Dermis microvascular lymphatic vessel endothelial cell (primary cell): ENCODE measurements at regions not wholly inside any gene's neighbourhood (a gene's known extent, or its start where the extent isn't known, plus 50 kb on each side); places are given as distances from the start of the nearest gene placed in this dataset.

ENCODE experiments used
- DNase-seq, 2 donors: peaks; one replicate each; pipeline versions ENCODE4 v3.0.0 to v3.0.0-alpha.2; 2010; ENCODE audit warnings: low read depth in 2 of 2

DNA sequence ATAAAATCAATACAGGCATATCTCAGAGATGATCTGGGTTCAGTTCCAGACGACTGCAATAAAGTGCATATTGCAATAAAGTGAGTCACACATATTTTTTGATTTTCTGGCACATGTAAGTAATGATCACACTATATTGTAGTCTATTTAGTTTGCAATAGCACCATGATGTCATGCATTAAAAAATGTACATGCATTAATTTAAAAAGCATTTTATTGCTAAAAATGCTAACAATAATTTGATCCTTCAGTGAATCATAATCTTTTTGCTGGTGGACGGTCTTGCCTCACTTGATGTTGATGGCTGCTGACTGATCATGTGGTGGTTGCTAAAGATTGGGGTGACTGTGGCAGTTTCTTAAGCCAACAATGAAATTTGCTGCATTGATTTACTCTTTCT, 511.1 kb downstream of the OTOL1 start:
- DNase-seq = no peak

DNA sequence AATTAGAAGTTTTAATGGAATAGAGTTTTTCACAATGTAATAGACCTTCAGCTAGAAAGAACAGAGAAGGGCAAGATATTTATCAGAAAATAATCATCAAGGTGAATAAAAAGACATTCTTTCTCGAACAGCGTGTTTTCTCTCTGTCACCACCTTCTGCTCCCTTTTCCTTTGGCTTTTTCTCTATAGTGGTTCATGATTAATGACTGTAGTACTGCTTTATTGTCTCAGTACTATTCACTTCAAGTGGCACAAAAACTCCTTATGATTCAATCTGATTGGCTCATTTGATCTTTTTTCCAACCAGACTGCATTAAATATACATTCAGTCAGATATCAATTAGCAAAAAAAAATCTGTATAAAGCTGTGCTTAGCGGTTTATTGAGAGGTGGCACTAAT, 516.0 kb downstream of the OTOL1 start:
- DNase-seq = no peak

DNA sequence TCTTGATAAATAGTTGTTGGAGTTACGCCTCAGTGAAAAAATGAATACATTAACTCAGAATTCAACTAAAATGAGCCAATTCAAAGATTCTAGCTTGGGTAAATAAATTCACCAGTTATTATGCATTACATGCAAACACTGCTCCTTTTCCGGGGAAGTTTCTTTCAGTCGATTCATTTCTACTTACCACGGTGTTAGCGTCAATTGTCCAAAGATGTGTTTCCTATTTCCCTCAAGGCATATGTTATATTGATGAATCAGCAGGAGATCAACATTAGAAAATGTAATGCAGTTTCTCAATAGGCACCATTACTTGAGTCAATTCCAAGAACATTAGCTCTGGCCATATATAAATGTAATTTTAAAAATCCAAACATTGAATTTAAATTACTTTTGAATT, 517.7 kb downstream of the OTOL1 start:
- no peak for DNase-seq

DNA sequence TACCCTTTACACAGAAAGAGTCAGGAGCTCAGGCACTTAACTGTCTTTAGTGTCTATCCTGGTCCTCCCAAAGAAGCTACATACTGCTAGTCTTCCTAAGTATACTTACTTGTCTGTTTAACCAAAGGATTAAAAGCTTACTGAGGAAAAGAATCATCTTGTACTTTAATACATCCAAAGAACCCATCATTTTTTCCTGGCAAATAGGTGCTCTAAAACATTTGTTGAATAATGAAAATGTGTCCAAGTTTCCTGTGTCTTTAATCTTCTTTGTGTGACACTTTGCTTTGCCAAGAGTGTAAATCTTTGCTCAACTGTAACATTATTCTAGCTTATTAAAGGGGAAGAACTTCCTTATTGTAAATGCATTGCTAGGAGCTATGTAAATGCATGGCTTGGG, 519.2 kb downstream of the OTOL1 start:
- no peak for DNase-seq

DNA sequence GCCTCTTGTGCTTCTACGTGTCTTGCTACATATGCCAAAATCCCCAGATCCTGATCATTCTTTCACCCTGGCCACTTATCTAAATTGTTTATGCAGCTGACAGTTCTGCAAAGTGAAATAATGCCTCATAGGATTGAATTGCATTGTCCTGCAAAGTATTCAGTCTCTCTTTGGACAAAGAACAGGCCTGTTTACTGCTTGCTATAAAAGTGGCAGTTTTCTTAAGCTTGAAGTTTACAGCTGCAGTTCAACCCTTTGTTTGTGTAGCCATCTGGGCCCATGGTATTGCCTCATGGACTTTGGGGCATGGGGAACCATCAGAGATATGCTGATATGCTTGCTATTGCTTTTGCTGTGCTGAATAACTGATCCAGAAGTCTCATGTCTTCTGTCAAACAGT, 523.2 kb downstream of the OTOL1 start:
- no peak for DNase-seq

DNA sequence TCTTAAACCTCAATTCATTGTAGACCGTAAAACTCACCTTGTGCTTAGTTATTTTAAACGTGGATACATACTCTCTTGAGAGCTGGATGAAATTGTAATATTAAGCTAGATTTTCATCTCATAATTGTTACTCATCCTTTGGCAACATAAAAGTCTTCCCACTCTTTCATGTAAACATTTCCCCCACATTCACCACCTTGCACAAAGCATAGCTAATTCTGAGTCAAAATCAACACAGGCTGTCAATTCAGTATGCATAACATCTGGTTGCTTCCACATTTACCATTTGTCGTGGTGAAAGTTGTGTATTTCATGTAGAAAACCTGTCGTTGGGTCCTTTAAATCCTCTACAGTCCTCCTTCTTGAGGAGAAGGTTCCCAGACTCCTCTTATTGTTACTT, 524.6 kb downstream of the OTOL1 start:
- DNase-seq = no peak

DNA sequence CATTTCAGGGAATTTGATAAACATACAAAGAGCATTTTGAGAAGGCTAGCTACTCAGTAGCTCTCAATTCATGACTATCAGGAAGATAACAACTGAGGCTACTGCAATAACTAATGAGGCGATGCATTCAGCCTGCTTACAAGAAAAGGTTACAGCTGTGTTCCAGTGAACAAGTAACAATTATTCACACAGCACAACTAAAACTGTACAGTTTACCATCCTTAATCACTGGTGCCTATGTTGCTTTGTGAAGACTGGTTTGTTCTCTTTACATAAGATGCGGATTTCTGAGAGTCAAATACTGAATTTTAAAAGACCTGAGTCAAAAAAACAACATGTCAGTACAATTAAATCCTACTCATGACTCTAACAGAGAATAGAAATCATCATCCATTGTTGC, 526.3 kb downstream of the OTOL1 start:
- DNase-seq = no peak

DNA sequence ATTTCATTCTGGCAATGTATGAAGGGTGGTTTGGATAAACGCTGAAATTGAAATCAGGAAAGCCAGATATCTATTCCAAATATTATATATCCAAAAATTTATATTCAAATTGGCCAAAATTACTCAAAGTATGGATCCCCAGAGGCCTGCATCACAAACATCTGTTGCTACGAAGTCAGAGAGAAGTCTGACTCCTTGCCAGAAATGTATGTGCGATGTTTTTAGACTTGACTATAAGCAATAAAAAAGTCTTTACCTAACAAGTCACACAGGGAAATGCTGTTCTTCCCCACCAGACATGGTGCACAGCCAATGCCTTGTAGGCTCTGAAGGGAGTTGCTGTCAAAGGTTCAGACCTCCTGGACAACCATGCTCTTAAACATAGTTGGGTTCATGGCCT, 533.1 kb downstream of the OTOL1 start:
- DNase-seq = no peak

DNA sequence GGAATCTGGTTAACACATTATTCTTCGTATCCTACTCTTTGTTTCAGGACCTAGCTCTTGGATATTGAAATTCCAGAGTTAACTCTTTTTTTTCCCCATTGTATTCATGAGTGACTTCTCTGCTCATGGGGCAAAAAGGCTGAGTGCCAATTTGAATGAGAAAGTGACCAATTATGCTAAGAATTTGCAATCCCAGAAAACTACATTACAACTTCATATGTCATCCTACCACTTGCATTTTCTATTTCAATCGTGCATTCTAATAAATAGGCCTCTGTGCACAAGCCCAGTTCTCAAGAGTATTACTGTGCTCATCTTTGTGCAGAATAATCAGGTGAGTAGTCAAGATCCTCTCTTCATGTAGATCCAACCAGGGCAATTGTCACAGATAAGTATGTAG, 537.8 kb downstream of the OTOL1 start:
- no peak for DNase-seq

DNA sequence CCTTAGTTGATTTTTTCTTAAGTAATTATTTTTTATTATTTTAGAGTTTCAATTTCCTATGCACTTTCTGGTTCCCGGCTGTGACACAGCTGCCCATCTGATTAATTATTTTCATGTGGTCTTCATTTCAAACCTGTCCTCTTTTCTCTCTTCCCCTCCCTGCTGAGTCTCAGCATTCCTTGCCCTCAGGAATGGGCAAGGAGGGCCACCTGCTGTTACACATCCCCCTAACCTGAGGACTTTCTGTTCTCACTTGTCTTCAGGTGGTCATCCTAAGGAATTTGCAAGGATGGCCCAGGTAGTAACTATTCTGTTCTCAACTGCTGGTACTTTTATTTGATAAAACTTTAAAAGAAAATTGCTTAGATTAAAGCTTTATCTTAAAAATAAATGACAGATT, 545.0 kb downstream of the OTOL1 start:
- no peak for DNase-seq

DNA sequence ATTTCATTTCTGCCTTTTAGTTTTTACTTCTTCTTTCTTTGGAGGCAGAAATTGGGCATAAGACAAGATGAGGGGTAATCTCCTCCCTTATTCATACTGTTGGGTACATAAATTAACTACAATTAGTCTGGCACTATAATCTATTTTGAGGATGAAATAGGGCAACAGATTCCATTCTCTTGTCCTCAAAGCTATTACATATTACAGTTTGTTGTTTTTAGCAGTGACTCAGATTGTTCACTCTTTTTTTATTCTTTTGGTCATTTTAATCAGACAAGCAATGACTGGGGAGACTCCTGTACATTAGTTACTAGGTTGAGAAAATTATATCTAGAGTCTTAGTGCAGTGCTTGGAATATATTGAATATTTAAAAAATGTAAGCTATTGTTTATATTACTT, 556.0 kb downstream of the OTOL1 start:
- no peak for DNase-seq

DNA sequence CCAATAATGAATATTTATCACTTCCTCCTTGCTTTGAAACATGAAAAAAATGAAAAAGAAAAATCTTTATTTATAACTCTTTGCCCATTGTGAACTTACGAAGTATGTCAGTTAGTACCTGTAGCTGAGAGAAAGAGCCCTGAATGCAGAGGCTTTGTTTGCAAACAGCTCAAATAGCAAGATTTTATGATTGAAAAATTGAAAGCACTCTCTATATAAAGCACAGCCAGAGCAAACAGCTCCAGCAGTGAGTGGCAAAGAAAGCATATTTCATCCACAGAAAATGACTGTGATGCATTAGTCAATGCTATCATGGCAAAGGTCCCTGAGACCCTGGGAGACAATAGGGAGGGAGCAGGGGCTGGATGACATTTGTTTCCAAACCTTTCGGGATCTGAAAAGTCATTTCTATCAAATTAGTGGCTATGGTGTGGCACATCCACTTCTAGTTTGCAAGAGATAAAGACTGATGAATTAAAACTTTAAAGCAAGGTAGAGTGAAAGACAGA, 576.1 kb downstream of the OTOL1 start:
- no peak for DNase-seq

DNA sequence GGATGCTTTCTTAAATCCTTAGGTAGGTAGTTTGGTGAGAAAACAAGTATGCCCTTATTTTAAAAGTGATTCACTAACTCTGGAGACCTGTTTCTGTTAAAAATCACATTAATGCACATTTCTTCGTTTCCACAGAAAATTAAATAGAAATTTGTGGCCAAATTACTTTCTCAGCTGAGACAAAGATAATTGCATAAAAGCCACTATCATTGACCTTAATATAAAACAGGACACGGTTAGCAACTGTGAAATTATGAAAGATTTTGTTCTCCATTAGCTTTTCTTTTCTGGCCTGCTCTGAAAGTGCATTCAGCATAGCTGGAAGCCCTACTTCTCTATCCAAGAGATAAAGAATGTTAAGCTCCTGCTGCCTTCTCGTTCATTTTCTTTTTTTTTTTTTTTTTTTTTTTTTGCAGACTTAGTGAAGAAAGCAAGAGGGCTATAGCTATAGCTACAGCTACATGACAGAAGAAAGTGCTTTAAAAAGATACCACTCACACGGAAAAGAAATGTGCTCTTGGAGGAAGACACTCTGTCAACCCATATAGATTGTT, 576.9 kb downstream of the OTOL1 start:
- no peak for DNase-seq

DNA sequence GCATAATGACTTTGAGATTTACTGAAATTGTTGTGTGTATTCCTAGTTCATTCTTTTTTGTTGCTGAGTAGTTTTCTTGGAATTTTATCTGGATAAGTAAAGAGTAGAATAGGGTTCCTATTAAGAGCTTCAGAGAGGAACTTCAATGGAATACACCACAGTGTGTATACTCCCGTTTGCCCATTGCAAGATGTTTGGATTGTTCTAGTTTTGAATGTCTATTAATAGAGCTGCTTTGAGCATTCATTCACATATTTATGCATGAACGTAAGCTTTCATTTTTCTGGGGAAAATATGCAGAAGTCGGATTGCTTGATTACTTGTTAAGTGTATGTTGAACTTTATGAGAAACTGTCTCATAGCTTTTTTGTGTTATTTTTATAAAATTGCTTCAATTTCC, 580.5 kb downstream of the OTOL1 start:
- DNase-seq = no peak

DNA sequence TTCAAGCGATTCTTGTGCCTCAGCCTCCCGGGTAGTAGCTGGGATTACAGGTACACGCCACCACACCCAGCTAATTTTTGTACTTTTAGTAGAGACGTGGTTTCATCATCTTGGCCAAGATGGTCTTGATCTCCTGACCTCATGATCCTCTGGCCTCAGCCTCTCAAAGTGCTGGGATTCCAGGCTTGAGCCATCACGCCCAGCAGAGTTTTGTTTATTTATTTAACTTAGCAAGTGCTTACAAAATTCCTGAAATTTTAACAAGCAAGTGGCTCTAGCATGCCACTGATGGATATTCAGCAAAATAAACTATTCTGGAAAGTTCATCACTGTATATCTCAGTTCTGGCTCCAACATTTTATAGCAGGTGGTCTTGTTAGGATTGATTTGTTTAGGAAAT, 585.9 kb downstream of the OTOL1 start:
- DNase-seq = no peak

DNA sequence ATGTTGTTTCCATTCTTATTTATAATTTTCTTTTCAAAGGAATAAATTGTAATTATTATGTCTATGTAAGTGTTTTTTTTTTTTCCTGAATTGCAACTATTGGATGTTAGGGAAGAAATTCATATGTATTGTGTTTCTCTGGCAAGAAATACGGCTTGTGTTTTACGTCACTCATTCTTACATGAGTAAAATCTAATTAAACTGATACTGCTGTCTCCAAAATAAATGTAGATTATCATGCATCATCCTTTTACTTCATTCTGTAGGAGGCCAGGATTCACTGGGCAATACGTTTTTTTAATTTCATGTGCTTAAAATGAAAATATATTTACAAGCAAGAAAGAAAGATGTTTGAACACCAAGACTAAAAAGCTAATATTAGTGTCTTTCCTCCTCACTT, 590.8 kb downstream of the OTOL1 start:
- DNase-seq = no peak

DNA sequence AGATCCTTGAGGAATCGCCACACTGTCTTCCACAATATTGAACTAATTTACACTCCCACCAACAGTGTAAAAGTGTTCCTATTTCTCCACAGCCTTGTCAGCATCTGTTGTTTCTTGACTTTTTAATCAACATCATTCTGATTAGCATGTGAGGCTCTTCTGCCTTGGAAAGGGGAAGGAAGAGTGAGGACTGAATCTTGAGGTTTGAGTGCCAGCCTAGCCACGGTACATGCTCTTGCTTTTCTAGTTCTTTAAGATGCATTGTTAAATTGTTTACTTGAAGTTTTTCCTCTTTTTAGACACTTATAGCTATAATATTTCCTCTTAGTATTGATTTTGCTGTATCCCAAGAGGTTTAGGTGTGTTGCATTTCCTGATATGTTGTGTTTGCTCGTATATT, 596.1 kb downstream of the OTOL1 start:
- no peak for DNase-seq

DNA sequence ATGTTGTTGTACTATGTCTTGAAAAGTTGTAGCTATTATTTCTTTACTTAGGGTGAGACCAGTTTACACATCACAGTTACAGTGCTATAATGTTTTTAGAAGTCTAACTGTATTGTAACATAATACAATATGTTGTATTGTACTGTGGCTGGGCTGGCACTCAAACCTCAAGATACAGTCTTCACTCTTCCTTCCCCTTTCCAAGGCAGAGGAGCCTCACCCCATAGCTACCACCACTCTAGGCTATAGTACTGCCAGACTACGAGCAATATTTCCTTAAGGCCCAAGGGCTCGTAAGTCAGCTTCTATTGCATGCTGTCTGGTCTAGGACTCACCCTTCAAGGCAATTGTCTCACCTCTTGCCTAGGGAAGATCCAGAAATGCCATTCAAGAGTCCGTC, 597.7 kb downstream of the OTOL1 start:
- no peak for DNase-seq

DNA sequence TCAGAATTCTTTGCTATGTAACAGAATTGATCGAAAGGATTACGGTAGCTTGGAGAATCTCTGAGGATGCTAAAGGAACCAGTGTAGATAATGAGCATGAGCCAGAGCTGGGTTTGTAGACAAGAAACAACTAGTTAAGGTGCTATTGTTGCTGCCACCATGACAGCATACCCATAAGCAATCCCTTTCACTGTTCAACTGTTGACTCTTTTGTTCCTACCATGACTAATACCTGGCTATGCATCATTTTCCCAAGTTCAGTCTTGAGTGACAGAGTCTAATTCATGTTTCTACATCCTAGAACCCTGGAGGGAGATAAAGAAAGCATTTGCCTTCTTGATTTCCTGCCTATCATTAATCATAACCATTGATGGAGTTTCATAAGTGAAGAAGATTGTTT, 600.3 kb downstream of the OTOL1 start:
- no peak for DNase-seq

DNA sequence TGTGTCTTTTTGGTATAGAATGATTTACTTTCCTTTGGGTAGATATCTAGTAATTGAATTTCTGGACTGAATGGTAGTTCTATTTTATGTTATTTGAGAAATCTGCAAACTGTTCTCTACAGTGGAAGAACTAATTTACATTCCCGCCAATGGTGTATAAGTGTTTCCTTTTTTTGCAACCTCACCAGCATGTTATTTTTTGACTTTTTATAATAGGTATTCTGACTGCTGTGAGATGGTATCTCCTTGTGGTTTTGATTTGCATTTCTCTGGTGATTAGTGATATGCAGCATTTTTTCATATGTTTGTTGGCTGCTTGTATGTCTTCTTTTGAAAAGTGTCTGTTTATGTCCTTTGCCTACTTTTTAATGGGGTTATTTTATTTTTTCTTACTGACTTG, 607.2 kb downstream of the OTOL1 start:
- DNase-seq = no peak

DNA sequence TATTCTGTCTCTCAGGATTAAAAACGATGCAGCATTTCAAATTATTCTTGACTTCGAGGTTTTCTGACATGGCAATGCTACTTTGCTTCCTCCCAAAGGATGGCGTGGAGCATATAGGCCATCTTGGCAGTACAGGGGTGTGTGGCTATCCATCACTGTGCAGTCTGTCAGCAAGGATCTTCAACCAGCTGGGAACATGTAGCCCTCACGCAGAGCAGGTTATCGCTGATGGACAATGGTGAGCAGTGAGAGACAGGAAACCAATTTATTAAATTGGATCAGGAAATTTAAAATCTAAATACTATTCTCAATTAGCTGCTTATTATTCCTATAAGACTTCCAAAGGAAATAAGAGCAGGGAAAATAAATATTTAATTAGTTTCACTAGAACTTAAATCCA, 615.3 kb downstream of the OTOL1 start:
- no peak for DNase-seq

DNA sequence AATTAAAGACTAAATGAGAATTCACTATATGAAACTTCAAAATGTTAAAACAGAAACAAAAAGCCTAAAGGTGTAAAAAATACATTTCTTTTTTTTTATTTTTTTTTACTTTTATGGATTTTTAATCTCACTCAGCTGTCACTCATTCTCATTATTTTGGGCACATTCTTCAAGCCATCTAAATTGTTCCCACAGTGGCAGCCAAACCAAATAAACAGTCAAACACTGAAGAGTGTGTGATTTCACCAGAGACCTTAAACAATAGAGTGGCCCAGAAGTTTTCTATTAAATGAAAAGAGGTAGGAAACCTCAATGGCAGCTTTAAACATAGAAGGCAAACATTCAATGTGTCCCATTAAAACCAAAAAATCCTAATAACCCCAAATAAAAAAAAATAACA, 616.1 kb downstream of the OTOL1 start:
- no peak for DNase-seq

DNA sequence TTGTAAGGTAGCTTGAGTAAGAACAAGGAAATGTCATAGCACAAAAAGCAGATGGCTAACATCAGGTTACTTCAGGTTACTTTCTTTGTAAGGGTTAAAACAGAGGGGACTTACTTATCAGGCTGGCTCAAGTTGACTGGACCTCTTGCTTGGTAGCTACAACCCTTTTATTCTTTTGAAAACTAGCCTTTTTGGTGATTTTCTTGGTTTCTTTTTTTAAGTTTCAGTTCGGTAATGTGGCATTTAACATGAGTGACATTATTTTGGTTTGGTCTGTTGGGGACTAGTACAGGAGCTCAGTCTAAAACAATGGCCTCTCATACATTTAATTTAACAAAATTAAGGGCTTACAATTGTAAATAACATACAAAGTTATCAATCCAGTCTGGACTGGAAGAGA, 621.4 kb downstream of the OTOL1 start:
- DNase-seq = no peak

DNA sequence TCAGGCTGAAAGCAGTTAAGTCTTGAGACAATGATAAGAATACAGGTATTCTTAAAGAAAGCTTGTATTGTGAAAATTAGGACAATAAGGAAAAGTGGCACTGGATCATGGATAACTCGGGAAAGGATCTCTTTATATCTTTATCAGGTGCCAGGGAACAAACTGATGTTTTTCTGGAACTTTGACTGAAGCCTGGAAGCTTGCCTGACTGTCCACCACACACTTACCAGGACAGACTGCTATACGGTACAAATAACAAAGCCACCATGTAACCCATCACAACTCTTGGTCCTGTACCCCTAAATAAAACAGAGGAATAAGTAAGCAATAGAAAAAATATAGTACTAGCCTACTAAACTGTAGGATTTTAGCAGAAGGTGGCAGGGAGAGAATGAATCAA, 623.0 kb downstream of the OTOL1 start:
- DNase-seq = no peak
